Femur (tissue), 1 donor: ENCODE measurements at regions not wholly inside any gene's neighbourhood (a gene's known extent, or its start where the extent isn't known, plus 50 kb on each side); places are given as distances from the start of the nearest gene placed in this dataset.
"Not testable (repeated sequence)": the region's sequence is repeated elsewhere in the genome, so short reads cannot be mapped to it uniquely, and the experiment has no call there.

ENCODE experiments used
- DNase-seq: peaks from one replicate; pipeline ENCODE4 v3.0.0-alpha.2; 2017

GRCh38 chr16:87043231-87044031, 273.8 kb downstream of the C16orf95 start:
- no peak for DNase-seq

DNA sequence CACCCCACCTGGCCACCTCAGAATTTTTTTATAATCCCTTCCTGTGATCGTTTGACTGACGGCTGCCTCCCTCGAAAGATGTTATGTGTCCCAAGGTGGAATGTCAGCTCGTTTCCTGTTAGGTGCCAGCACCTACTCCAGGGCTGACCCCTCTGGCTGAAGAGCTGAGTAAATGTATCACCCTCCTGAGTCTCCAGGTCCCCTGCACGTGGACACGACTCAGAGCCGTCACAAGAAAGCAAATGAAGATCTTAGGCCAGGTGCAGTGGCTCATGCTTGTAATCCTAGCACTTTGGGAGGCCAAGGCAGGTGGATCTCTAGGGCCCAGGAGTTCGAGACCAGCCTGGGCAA, 273.2 kb downstream of the C16orf95 start:
- DNase-seq, result no peak

DNA sequence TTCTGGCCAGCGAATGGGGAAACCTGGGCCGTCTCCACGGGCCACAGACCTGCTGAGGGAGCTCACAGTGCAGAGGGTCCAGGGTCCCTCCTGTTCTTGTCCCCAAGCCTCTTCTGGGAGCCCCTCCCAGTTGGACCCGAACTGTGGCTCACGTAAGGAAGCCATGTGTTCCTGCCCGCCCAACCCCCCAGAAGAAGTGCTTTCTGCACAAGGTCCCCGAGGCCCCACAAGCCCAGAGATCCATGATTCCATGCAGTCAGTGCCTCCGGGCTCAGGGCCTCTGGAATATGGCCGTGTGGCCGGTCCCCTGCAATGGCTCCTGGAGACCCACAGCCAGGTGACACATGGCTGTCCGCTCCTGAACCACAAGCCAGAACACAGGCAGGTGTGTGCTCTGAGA, 272.4 kb downstream of the C16orf95 start:
- no peak for DNase-seq

DNA sequence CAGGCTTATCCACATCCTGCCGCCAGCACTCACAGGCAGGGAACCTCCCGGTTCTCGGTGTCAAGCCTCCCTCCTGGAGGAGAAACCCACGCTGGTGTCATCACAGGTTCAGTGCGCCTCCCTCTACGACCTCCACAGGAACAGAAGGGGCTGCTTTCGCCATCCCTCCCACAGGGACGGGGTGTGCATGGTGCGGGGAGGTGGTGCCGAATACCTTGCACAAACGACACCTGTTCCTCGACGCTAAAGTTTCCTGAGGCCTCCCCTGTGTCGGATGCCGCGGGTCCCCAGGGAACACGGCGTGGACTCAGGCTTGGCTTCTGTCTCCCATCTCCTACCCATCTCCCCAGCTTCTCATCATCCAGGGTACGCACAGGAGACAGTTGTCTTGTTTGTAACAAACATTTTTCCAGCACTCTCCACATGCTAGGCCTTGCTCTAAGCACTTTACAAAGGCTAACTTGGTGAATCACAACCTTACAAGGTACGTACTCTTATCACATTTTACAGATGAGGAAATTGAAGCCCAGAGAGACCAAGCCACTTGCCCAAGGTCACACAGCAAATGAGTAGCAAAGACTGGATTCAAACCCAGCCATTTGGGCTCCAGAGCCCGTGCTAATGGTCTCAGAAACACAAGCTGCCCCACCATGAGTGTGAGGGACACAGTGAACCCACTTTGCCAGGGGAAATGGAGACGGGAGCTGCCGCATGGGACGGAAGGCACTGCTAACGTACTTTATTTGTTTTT, 271.6 kb downstream of the C16orf95 start:
- no peak for DNase-seq

- DNase-seq, result no peak
Measured at GRCh38 chr16:87046235-87046634, 271.0 kb downstream of the C16orf95 start.

DNA sequence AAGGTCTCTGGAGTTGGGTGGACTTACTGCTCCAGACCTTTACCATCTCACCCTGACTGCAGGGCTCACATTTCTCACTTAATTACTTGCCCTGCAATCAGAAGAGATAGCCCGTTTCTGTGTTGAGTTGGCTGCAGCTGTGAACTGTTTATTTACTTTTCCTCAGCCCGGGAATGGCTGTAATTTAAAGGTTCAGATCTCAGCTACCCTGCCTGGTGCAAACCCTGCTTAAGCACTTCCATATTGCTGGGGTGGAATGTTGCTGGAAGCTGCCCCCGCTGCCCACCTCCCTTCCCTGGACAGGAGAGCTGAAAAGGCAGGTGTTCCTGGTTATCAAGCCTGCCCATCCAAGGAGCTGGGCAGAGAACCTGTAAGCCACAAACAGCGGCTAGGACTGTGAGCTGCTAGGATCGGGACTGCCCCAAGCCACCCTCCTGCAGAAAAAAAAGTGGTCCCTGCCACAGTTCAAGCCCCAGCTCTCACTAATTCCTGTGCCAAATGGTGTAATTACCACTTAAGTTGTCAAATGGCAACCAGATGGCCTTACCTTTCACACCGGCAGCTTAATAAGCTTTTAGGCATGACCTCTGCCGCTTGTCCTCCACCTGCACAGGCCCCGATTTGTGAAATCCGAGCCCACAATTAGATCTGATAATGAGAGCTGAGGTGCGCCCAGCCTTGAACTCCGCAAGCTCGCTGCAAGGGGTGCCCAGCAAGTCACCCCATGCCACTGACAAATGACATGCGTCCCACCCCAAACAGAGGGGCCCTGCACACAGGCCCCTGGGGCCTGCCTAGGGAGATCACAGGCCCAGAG, 269.8 kb downstream of the C16orf95 start:
- DNase-seq, result no peak

DNA sequence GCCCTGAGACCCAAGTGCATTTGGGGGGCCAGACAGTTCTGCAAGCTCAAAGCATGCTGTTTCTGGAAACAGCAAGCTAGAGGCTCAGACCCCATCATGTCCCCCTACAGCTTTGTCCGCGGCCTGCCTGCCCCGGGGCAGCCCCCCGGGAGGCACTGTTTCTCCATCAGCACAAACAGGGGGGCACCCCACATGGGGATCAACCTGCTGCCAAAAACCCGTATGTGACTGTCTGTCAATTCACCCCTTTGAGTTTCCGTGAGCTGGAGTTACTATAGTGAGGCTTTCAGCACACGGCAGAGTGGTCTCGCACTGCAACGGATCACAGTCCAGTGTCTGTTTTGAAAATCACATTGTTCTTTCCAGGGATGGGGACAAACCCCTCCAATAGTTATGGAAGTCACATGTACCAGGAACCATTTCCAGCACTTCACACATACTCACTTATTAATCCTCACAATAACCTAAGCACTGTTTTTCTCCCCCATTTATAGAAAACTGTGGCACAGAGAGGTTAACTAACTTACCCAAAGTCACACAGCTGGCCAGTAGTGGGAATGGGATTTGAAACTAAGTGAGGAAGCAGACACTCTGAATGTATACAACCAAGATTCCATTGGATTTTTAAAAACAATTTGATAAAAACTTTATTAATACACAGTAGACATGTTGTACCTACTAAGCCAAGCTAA, 269.0 kb downstream of the C16orf95 start:
- no peak for DNase-seq

- DNase-seq, result no peak
Measured at GRCh38 chr16:87048730-87049115, 268.5 kb downstream of the C16orf95 start.

DNA sequence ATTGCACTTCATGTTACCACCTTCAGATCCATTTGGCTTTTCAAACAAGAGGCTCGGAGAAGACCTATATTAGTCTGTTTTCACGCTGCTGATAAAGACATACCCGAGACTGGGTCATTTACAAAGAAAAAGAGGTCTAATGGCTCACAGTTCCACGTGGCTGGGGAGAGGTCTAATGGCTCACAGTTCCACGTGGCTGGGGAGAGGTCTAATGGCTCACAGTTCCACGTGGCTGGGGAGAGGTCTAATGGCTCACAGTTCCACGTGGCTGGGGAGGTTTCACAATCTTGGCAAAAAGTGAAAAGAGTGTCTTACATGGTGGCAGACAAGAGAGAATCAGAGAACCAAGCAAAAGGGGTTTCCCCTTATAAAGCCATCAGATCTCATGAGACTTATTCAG, 268.0 kb downstream of the C16orf95 start:
- DNase-seq, result not testable (repeated sequence)

- no peak for DNase-seq
Measured at GRCh38 chr16:87050142-87050541, 267.1 kb downstream of the C16orf95 start.

DNA sequence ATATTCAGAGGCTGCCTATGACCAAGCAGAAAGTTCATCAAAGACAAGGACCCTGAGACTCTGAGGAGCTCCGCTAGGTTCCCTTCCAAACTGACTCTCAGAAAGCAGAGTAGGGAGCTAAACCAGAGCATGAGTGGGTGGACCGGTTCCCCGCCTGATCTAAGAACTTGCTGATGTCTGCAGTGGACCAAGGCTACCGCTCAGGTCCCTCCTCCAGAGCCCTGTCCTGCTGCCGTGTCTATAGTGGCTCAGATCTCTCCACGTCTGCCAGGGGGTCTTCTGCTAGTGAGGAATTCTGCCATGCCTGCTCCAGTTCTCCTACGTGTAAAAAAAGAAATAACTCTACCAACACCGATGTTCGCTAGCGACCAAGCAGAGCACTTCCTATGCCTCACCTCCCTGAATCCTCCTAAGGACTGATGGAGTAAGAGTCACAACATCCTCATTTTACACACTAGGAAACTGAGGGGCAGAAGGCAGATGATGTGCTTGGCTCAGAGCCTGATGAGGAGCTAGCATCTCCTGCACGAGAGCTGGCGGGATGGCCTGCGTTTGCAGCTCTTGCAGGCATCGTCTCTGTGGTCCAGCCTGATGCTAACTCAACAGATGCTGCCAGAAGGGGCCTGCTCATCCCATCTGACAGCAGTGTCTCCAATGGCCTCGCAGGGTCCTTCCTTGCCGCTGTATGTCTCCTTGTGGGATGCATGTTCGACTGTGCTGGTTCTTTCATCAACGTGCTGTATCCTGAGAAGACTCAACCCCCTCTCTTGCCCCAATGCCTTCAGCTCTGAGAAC, 265.5 kb downstream of the C16orf95 start:
- DNase-seq, result no peak

DNA sequence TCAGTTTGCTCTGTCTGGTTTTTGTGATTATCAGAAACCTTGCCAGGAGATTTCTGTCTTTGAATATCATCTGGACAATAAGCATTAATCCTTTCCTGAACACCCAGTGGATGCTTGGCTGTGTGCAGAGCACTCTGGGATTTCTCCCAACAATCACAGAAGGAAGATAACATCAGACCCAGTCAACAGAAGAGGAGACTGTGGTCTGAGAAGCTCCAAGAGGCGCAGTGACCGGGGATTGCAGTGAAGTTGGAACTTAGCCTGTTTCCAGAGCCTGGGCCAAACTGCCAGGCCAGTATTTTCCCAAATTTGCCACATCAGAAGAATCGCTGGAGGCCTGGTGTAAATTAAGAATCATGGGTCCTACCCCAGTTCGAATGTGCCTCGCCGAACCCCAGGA, 264.7 kb downstream of the C16orf95 start:
- DNase-seq, result no peak

DNA sequence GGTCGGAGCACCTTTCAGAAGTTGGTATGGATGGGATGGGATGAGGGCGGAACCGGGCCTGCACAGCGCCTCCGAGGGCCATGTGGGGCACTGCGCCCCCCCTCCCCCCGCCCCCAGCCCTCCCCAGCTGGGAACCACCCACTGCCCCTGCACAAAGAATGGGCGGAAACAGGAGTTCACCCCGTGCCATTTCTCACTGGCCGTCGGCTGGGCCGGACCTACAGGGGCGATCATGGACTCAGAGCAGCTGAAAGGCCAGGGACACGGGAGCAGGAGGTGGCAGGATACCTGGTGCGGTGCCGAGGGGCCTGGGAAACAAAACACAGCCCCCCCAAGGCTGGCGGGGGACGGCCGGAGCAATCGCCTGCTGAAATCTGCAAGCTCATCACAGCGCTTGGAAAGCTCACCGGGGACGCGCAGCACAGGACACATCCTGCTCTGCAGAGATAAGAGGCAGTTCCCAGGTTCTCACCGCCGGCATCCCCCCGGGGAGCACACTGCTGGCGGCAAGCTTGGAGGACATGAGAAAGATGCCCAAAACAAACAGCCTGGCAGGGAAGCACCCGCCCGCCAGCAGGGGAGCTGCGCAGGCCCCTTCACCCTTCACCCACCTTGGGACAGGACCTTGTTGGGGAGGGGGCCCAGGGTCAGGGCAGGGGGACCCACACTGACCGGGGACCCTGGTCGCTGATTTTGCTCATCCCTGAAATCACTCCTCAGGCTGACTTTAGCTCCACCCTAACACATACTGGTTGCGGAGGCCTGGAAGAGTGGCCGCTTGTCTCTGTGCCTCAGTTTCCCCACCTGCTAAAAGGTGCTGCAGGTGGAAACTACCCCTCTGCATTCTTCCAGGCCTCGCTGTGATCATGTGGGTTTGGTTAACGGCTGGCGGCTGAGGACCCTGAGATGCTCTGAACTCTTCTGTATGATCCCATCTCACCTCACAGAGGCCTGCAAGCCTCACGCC, 263.9 kb downstream of the C16orf95 start:
- DNase-seq, result no peak

- no peak for DNase-seq
Measured at GRCh38 chr16:87054154-87054553, 263.0 kb downstream of the C16orf95 start.

GRCh38 chr16:87054856-87055255, 262.3 kb downstream of the C16orf95 start:
- DNase-seq, result no peak

DNA sequence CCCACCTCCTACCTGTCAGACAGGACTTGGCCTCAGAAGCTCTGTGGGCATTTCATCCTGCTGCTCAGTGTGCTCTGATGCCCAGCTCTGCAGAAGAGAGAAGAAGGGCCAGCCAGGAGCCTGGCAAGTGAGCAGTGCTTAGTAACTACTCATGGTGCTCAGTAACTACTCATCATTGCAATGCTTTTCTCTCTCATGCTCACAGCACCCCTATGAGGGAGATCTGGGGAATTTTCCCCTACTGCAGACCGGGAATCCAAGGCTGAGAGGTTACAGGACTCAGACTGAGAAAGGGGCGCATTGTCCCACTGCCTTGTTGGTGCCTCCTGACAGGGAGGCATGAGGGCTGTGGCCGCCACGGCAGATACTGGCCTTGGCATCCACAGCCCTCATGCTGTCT, 261.1 kb downstream of the C16orf95 start:
- DNase-seq, result no peak

DNA sequence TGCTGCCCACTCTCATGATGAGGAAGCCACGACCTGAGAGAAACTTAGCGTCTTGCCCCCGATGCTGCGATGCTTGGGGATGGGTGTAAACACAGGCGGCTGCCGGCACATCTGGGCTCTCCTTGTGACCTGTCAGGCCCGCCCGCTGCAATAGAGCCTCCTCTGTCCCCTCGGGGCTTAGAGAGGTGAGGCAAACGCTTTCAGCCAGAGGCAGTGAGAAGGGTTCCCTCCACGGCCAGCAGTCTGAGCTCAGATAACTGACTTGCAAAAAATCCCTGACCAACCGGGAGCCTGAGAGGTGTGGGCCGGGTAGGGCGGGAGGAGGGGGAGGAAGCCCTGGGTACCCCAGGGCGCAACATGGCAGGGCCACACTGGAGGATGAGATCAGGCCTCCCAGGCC, 260.6 kb downstream of the C16orf95 start:
- DNase-seq, result no peak

DNA sequence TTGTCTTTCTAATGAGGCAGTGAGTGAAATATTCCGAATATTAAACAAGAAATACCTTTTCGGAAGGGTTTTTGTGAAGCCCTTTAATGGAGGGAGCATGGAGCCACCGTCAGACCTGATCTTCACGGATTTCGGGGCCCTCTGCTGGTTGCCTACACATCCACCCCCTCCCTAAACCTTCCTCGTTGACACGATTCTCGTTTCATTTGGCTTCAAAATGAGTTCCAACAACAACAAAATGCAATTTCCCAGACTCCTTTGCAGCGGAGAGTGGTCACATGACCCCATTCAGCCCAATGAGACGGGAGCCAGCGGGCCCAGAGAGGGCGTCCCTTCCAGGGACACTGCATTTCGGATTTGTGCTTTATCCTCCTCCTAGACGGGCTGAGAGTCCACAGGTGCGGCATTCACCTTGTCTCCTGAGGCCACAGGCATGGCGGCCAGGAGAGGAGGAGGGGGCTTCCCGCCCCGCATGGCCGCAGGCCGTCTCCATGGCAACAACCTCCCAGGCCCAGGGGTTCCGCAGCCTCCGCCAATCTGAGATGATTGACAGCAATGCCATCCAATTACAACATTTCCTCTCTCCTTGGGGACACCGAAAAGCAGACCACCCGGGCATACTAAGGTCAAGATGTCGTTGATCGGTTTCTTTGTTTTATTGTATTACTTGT, 259.8 kb downstream of the C16orf95 start:
- DNase-seq, result no peak

DNA sequence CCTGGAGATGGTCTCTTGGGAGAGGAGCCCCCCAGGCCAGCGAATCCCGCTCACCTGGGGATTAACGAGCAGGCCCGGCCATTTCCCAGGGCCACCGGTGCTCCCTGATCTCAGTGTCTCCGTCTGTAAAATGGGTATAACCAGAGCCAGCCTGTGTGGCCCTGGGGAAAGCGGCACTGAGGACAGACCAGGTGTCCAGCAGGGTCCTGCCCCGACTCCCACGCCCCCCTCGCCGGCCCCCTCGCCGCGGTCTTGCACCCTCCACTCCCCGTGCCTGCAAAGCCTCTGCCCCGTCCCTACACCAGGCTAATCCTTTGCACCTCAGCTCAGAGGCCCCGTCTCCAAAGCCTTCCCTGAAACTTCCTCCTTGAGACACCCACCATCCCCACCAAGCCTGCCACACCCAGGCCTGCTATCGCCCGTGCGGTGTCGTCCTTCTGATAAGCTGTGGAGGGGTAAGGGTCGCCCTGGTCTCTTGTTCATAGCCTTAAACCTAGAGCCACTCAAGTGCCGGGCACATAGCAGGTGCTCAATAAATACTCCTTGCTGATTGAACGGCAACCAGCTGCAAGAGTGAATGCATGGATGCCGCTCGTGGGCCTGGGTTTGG, 259.1 kb downstream of the C16orf95 start:
- no peak for DNase-seq

- DNase-seq, result no peak
Measured at GRCh38 chr16:87058728-87059250, 258.4 kb downstream of the C16orf95 start.
